Fibroblast of lung (primary cell): ENCODE measurements at regions not wholly inside any gene's neighbourhood (a gene's known extent, or its start where the extent isn't known, plus 50 kb on each side); places are given as distances from the start of the nearest gene placed in this dataset.

ENCODE experiments used
- DNase-seq, 2 donors: peaks; one replicate each; pipeline versions ENCODE4 v3.0.0 to v3.0.0-alpha.2; 2010; ENCODE audit warnings: low read depth in 2 of 2
- H2AFZ ChIP-seq: 2 replicates; pipeline ENCODE4 v1.5.1; 2012; ENCODE audit warnings: low read length, control low read depth, inconsistent platforms
- H3K27ac ChIP-seq: 2 replicates; pipeline ENCODE4 v1.5.1; 2011; ENCODE audit warnings: low read length, control low read depth; ENCODE audit not compliant: insufficient read depth
- H3K27me3 ChIP-seq: 2 replicates; pipeline ENCODE4 v1.5.1; 2011; ENCODE audit warnings: mild to moderate bottlenecking, low read length; ENCODE audit not compliant: control insufficient read depth, insufficient read depth
- H3K36me3 ChIP-seq: 2 replicates; pipeline ENCODE4 v1.5.1; 2011; ENCODE audit warnings: low read length; ENCODE audit not compliant: control insufficient read depth, insufficient read depth
- H3K4me1 ChIP-seq: 2 replicates; pipeline ENCODE4 v1.5.1; 2011; ENCODE audit warnings: low read length; ENCODE audit not compliant: control insufficient read depth, insufficient read depth; ENCODE audit errors: extremely low read depth
- H3K4me2 ChIP-seq: 2 replicates; pipeline ENCODE4 v1.5.1; 2011; ENCODE audit warnings: low read length, control low read depth; ENCODE audit not compliant: insufficient read depth; ENCODE audit errors: extremely low read depth
- H3K4me3 ChIP-seq, 4 experiments: fragments of 200-600 bp in 1 of 4; sonication (generic) in 1 of 4; replicated peaks in 1 of 4; 2 replicates each; pipeline ENCODE4 v1.5.1; 2011 to 2016; ENCODE audit warnings: low read length in 4 of 4, low read depth in 3 of 4, mild to moderate bottlenecking in 3 of 4, control low read depth in 2 of 4, inconsistent platforms in 1 of 4, mixed read lengths in 1 of 4; ENCODE audit not compliant: insufficient read depth in 1 of 4; ENCODE audit errors: control extremely low read depth in 1 of 4
- H3K79me2 ChIP-seq: 2 replicates; pipeline ENCODE4 v1.5.1; 2012; ENCODE audit warnings: mild to moderate bottlenecking, low read length, inconsistent platforms; ENCODE audit not compliant: control insufficient read depth, insufficient read depth
- H3K9ac ChIP-seq: 2 replicates; pipeline ENCODE4 v1.5.1; 2011; ENCODE audit warnings: mild to moderate bottlenecking, low read length, control low read depth; ENCODE audit not compliant: insufficient read depth
- H3K9me3 ChIP-seq: 2 replicates; pipeline ENCODE4 v1.5.1; 2012; ENCODE audit warnings: low read depth, low read length; ENCODE audit not compliant: control insufficient read depth, insufficient read depth
- H4K20me1 ChIP-seq: 2 replicates; pipeline ENCODE4 v1.5.1; 2011; ENCODE audit warnings: low read length; ENCODE audit not compliant: control insufficient read depth, insufficient read depth; ENCODE audit errors: extremely low read depth
- EZH2 ChIP-seq: IDR thresholded peaks from 2 replicates; pipeline ENCODE4 v1.5.1; 2012; ENCODE audit warnings: low read length, control low read depth, mild to moderate bottlenecking; ENCODE audit errors: missing control alignments
- TF ChIP-seq, protein P1 (sequence below), 2 donors: IDR thresholded peaks in 1 of 2; conservative IDR thresholded peaks in 1 of 2; 1 replicate in 1 of 2; 2 replicates in 1 of 2; pipeline ENCODE4 v1.5.1; 2011 to 2012; ENCODE audit warnings: low read length in 2 of 2, control low read depth in 1 of 2, inconsistent platforms in 1 of 2, low read depth in 1 of 2, mild to moderate bottlenecking in 1 of 2

GRCh38 chr1:18005238-18005637 is 102.4 kb upstream of the IGSF21 start:
- Histone ChIP-seq H3K27ac (no peak overlapping the region), H3K4me2 (no peak overlapping the region), H3K4me1 (no peaks in the 10 kb centered on the region), H3K9me3 (no peaks in the 10 kb centered on the region), H2AFZ (no peak overlapping the region), H4K20me1 (no peaks in the 10 kb centered on the region), H3K4me3 (no peak overlapping the region), H3K79me2 (no peaks in the 10 kb centered on the region), H3K27me3 (no peaks in the 10 kb centered on the region), H3K36me3 (no peaks in the 10 kb centered on the region), H3K9ac (no peak overlapping the region)
- DNase-seq: no peak
- no peak for TF ChIP-seq EZH2
- TF ChIP-seq, protein P1, sequence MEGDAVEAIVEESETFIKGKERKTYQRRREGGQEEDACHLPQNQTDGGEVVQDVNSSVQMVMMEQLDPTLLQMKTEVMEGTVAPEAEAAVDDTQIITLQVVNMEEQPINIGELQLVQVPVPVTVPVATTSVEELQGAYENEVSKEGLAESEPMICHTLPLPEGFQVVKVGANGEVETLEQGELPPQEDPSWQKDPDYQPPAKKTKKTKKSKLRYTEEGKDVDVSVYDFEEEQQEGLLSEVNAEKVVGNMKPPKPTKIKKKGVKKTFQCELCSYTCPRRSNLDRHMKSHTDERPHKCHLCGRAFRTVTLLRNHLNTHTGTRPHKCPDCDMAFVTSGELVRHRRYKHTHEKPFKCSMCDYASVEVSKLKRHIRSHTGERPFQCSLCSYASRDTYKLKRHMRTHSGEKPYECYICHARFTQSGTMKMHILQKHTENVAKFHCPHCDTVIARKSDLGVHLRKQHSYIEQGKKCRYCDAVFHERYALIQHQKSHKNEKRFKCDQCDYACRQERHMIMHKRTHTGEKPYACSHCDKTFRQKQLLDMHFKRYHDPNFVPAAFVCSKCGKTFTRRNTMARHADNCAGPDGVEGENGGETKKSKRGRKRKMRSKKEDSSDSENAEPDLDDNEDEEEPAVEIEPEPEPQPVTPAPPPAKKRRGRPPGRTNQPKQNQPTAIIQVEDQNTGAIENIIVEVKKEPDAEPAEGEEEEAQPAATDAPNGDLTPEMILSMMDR (conservative IDR thresholded peaks at IDR 0.05 in 1 of 2, IDR thresholded peaks at IDR 0.05 in 1 of 2; ENCODE audit: low read depth in 1 of 2, low read length in 2 of 2): no peak

GRCh38 chr1:18007391-18008041 is 100.1 kb upstream of the IGSF21 start:
- Histone ChIP-seq H3K27ac (no peak overlapping the region), H3K4me2 (no peak overlapping the region), H2AFZ (no peak overlapping the region), H3K9me3 (no peaks in the 10 kb centered on the region), H3K27me3 (no peaks in the 10 kb centered on the region), H3K4me3 (no peak overlapping the region), H3K79me2 (no peaks in the 10 kb centered on the region), H3K36me3 (no peaks in the 10 kb centered on the region), H3K9ac (no peak overlapping the region), H3K4me1 (no peaks in the 10 kb centered on the region), H4K20me1 (no peaks in the 10 kb centered on the region)
- DNase-seq: no peak
- TF ChIP-seq, protein P1 (conservative IDR thresholded peaks at IDR 0.05 in 1 of 2, IDR thresholded peaks at IDR 0.05 in 1 of 2; ENCODE audit: low read depth in 1 of 2, low read length in 2 of 2): no peak
- TF ChIP-seq EZH2: no peak

- no peak for DNase-seq
- Histone ChIP-seq H3K27me3 (no peaks in the 10 kb centered on the region), H4K20me1 (no peaks in the 10 kb centered on the region), H3K4me1 (no peaks in the 10 kb centered on the region), H3K27ac (no peak overlapping the region), H3K36me3 (no peaks in the 10 kb centered on the region), H2AFZ (no peak overlapping the region), H3K4me2 (no peak overlapping the region), H3K4me3 (no peak overlapping the region), H3K9me3 (no peaks in the 10 kb centered on the region), H3K79me2 (no peaks in the 10 kb centered on the region), H3K9ac (no peak overlapping the region)
- TF ChIP-seq, protein P1 (conservative IDR thresholded peaks at IDR 0.05 in 1 of 2, IDR thresholded peaks at IDR 0.05 in 1 of 2; ENCODE audit: low read depth in 1 of 2, low read length in 2 of 2): no peak
- no peak for TF ChIP-seq EZH2
These were observed 99.5 kb upstream of the IGSF21 start for GRCh38 chr1:18008081-18008480.
